SK-N-SH (cell line): ENCODE measurements at regions not wholly inside any gene's neighbourhood (a gene's known extent, or its start where the extent isn't known, plus 50 kb on each side); places are given as distances from the start of the nearest gene placed in this dataset.

ENCODE experiments used
- CTCF ChIA-PET: fragments of 300-600, 350-600 bp; formaldehyde crosslinking; extraction: SDS; loops from one replicate; lab custom pipeline; 2021; lab: Yijun Ruan, JAX
- POLR2A ChIA-PET: fragments of 350-600 bp; sonication (Branson Sonifier 250); formaldehyde crosslinking; extraction: SDS; loops from one replicate; lab custom pipeline; 2020; ENCODE audit warnings: antibody characterized with exemption, inconsistent platforms; lab: Yijun Ruan, JAX
- DNase-seq: peaks from one replicate; pipeline ENCODE4 v3.0.0; 2012
- H2AFZ ChIP-seq: fragments of 200-600 bp; sonication (generic); 2 replicates; pipeline ENCODE4 v1.8.1; 2016; ENCODE audit warnings: antibody characterized with exemption, mild to moderate bottlenecking, low read depth
- H3F3A ChIP-seq: fragments of 200-600 bp; sonication (generic); replicated peaks from 2 replicates; pipeline ENCODE3; 2016; ENCODE audit warnings: antibody characterized with exemption, mild to moderate bottlenecking; ENCODE audit not compliant: insufficient read depth
- H3K27ac ChIP-seq, 2 experiments: fragments of 200-500 bp in 1 of 2; fragments of 200-600 bp in 1 of 2; sonication (Bioruptor generic) in 1 of 2; sonication (generic), shearing (Covaris generic) in 1 of 2; 2 replicates each; pipeline versions ENCODE4 v1.5.1 to v1.6.1; 2014 to 2016; ENCODE audit warnings: low read depth in 2 of 2, inconsistent platforms in 1 of 2, low read length in 1 of 2, mild to moderate bottlenecking in 1 of 2, mixed read lengths in 1 of 2
- H3K27me3 ChIP-seq: fragments of 200-600 bp; sonication (generic), shearing (Covaris generic); 2 replicates; pipeline ENCODE4 v1.6.1; 2016; ENCODE audit warnings: mixed run types; ENCODE audit not compliant: insufficient read depth
- H3K36me3 ChIP-seq, 2 experiments: fragments of 200-500 bp in 1 of 2; fragments of 200-600 bp in 1 of 2; sonication (Bioruptor generic) in 1 of 2; sonication (generic) in 1 of 2; replicated peaks in 1 of 2; 2 replicates each; pipeline versions ENCODE3 to v1.5.1; 2014 to 2016; ENCODE audit warnings: low read length in 1 of 2, mild to moderate bottlenecking in 1 of 2; ENCODE audit not compliant: insufficient read depth in 2 of 2, control insufficient read depth in 1 of 2
- H3K4me1 ChIP-seq, 2 experiments: fragments of 200-500 bp in 1 of 2; fragments of 200-600 bp in 1 of 2; sonication (Bioruptor generic) in 1 of 2; sonication (generic), shearing (Covaris generic) in 1 of 2; 2 replicates each; pipeline versions ENCODE4 v1.5.1 to v1.6.1; 2014 to 2016; ENCODE audit warnings: low read depth in 1 of 2, low read length in 1 of 2, mixed run types in 1 of 2; ENCODE audit not compliant: insufficient read depth in 2 of 2, control insufficient read depth in 1 of 2
- H3K4me2 ChIP-seq: fragments of 200-600 bp; sonication (generic), shearing (Covaris generic); 2 replicates; pipeline ENCODE4 v1.6.1; 2017; ENCODE audit warnings: mixed run types
- H3K4me3 ChIP-seq, 2 experiments: fragments of 200-500 bp in 1 of 2; fragments of 200-600 bp in 1 of 2; sonication (Bioruptor generic) in 1 of 2; sonication (generic), shearing (Covaris generic) in 1 of 2; 2 replicates each; pipeline versions ENCODE4 v1.5.1 to v1.8.1; 2014 to 2016; ENCODE audit warnings: low read depth in 2 of 2, inconsistent platforms in 1 of 2, low read length in 1 of 2, mild to moderate bottlenecking in 1 of 2, mixed read lengths in 1 of 2, moderate library complexity in 1 of 2
- H3K79me2 ChIP-seq: fragments of 200-600 bp; sonication (generic); 2 replicates; pipeline ENCODE4 v1.8.1; 2017; ENCODE audit warnings: mild to moderate bottlenecking; ENCODE audit not compliant: insufficient read depth
- H3K9ac ChIP-seq: fragments of 200-600 bp; sonication (generic); 2 replicates; pipeline ENCODE4 v1.6.1; 2017; ENCODE audit warnings: mixed run types
- H3K9me2 ChIP-seq: fragments of 200-600 bp; sonication (generic); 2 replicates; pipeline ENCODE4 v1.6.1; 2017; ENCODE audit warnings: mixed run types
- H3K9me3 ChIP-seq: fragments of 200-600 bp; sonication (generic); 2 replicates; pipeline ENCODE4 v1.6.1; 2017; ENCODE audit warnings: mixed run types, mild to moderate bottlenecking, moderate library complexity
- H4K20me1 ChIP-seq: fragments of 200-600 bp; sonication (generic); 2 replicates; pipeline ENCODE4 v1.6.1; 2017; ENCODE audit warnings: mild to moderate bottlenecking, mixed run types; ENCODE audit not compliant: insufficient read depth
- ELF1 ChIP-seq: IDR thresholded peaks from 2 replicates; pipeline ENCODE4 v1.4.0; 2012
- FOSL2 ChIP-seq: IDR thresholded peaks from 2 replicates; pipeline ENCODE4 v1.4.0; 2012; ENCODE audit warnings: low read depth, mild to moderate bottlenecking, moderate library complexity, borderline replicate concordance
- FOXJ3 ChIP-seq: sonication (generic); formaldehyde crosslinking; IDR thresholded peaks from 2 replicates; pipeline ENCODE4 v1.5.1; 2020; ENCODE audit warnings: mild to moderate bottlenecking, missing genetic modification reagents
- JUND ChIP-seq: IDR thresholded peaks from 2 replicates; pipeline ENCODE4 v1.4.0; 2012
- MEF2A ChIP-seq: IDR thresholded peaks from 2 replicates; pipeline ENCODE4 v1.4.0; 2012; ENCODE audit warnings: low read depth, borderline replicate concordance
- MXI1 ChIP-seq: IDR thresholded peaks from 2 replicates; pipeline ENCODE4 v1.6.1; 2012; ENCODE audit warnings: mild to moderate bottlenecking, low read depth, low read length, improper control_type of control experiment
- RAD21 ChIP-seq: IDR thresholded peaks from 2 replicates; pipeline ENCODE4 v1.6.1; 2012; ENCODE audit warnings: mild to moderate bottlenecking, low read length
- RCOR1 ChIP-seq: fragments of 150-350 bp; IDR thresholded peaks from 2 replicates; pipeline ENCODE4 v1.6.1; 2017; ENCODE audit warnings: antibody characterized with exemption, low read length
- RFX5 ChIP-seq: IDR thresholded peaks from 2 replicates; pipeline ENCODE4 v1.6.1; 2012; ENCODE audit warnings: mild to moderate bottlenecking, improper control_type of control experiment, low read length
- YY1 ChIP-seq: IDR thresholded peaks from 2 replicates; pipeline ENCODE4 v1.4.0; 2012; ENCODE audit warnings: low read depth, mild to moderate bottlenecking
- WGBS: methylation state at CpG from one replicate; pipeline ENCODE4 v1.1.6; 2017; ENCODE audit warnings: low lambda C conversion rate; 5-methylcytosine and 5-hydroxymethylcytosine counted together
- TF ChIP-seq, protein P1 (sequence below): fragments of 150-350 bp; IDR thresholded peaks from 2 replicates; pipeline ENCODE4 v1.6.1; 2016; ENCODE audit warnings: mild to moderate bottlenecking, low read depth, low read length
- TF ChIP-seq, protein P2 (sequence below): IDR thresholded peaks from 2 replicates; pipeline ENCODE4; 2012
- TF ChIP-seq, protein P3 (sequence below): IDR thresholded peaks from 2 replicates; pipeline ENCODE4 v1.4.0; 2012; ENCODE audit warnings: low read depth, borderline replicate concordance
- TF ChIP-seq, protein P4 (sequence below): fragments of 150-350 bp; IDR thresholded peaks from 2 replicates; pipeline ENCODE4 v1.6.1; 2017; ENCODE audit warnings: antibody characterized with exemption, low read length, low read depth, borderline replicate concordance

DNA sequence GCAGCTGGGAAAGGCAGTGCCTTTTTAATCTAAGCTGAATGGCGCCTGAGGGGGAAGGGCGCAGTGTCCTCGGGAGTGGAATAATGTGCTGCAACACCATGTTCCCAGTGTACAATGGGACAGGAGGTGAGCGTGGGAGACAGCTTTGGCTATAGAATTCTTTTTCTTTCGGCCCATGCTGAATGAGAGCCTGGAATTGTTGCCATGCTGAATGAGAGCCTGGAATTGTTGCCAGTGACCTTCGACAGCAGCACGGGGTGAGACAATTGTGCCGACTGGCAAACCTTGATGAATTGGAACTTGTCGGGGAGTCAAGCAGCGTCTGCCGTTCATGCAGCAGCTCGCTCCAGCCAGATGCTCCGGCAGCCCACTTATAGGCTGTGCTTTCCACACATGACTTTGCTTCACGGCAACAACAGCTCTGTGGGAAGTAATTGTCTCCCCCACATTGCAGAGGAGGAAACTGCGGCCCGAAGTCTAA is 141.4 kb upstream of the E2F8 start:
- 94% methylated on average over 10 of the region's 16 CpGs for WGBS
- H3K4me3 ChIP-seq = no peak overlapping the region
- no peaks in the 10 kb centered on the region for H3K79me2 ChIP-seq
- no peaks in the 10 kb centered on the region for H3K9me3 ChIP-seq
- 0 out of 4 replicates have a peak, but pooled peaks cover 0 to 3% of the 10 kb centered on the region in 2 experiments for H3K4me1 ChIP-seq
- H3K36me3 ChIP-seq = no peaks in the 10 kb centered on the region
- ChIA-PET POLR2A (no interaction called here), CTCF (interaction anchor here (2.0 kb wide), 1 partner anchor 11 kb away, joined by 6 read pairs; no protein-coding TSS in a partner anchor)
- no peak overlapping the region for H3K27ac ChIP-seq
- H2AFZ ChIP-seq = no peak overlapping the region
- peaks cover 3% of the 10 kb centered on the region; the same call in 1 of the 2 replicates for H3K27me3 ChIP-seq
- H3K9ac ChIP-seq = no peak overlapping the region
- no peak for DNase-seq
- peaks cover 4% of the 10 kb centered on the region for H3F3A ChIP-seq
- no peaks in the 10 kb centered on the region for H4K20me1 ChIP-seq
- H3K4me2 ChIP-seq = no peak overlapping the region
- H3K9me2 ChIP-seq = 0 out of 2 replicates have a peak, but pooled peaks cover 2% of the 10 kb centered on the region
- TF ChIP-seq RFX5 (no peak), MXI1 (no peak)

DNA sequence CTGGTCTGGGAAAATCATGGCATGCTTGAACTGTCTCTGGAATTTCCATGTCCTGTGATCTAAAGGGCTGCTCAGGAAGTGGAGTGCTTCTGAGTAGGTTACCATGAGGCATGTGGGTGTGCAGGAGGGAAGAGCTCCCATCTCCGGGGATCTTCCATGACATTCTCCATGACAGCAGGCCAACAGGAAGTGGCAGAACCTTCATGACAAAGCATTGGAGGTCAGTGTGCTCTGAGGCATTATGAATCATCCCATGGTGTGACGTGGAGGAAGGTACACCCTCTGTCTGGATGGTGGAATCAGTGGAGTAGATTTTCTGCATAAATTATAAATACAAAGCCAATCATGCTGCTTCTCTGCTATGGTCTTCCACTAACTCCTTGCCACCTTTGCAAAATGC is 139.6 kb upstream of the E2F8 start:
- DNase-seq = no peak
- 0 out of 4 replicates have a peak, but pooled peaks cover 0 to 3% of the 10 kb centered on the region in 2 experiments for H3K4me1 ChIP-seq
- H4K20me1 ChIP-seq = no peaks in the 10 kb centered on the region
- H3K27me3 ChIP-seq = no peaks in the 10 kb centered on the region; the same call in 1 of the 2 replicates
- no peaks in the 10 kb centered on the region for H3K36me3 ChIP-seq
- no peaks in the 10 kb centered on the region for H3K9me3 ChIP-seq
- H3K4me3 ChIP-seq = no peak overlapping the region
- H2AFZ ChIP-seq = peak overlapping the region; percentile 92; the same call in 1 of the 2 replicates
- H3K4me2 ChIP-seq = no peak overlapping the region
- TF ChIP-seq, protein P1, sequence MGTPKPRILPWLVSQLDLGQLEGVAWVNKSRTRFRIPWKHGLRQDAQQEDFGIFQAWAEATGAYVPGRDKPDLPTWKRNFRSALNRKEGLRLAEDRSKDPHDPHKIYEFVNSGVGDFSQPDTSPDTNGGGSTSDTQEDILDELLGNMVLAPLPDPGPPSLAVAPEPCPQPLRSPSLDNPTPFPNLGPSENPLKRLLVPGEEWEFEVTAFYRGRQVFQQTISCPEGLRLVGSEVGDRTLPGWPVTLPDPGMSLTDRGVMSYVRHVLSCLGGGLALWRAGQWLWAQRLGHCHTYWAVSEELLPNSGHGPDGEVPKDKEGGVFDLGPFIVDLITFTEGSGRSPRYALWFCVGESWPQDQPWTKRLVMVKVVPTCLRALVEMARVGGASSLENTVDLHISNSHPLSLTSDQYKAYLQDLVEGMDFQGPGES = no peak
- no peak for TF ChIP-seq YY1
- TF ChIP-seq, protein P2, sequence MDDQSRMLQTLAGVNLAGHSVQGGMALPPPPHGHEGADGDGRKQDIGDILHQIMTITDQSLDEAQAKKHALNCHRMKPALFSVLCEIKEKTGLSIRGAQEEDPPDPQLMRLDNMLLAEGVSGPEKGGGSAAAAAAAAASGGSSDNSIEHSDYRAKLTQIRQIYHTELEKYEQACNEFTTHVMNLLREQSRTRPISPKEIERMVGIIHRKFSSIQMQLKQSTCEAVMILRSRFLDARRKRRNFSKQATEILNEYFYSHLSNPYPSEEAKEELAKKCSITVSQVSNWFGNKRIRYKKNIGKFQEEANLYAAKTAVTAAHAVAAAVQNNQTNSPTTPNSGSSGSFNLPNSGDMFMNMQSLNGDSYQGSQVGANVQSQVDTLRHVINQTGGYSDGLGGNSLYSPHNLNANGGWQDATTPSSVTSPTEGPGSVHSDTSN = peak; percentile 27; the same call in 1 of the 2 replicates
- TF ChIP-seq JUND = peak; percentile 42; the same call in 1 of the 2 replicates
- no peak for TF ChIP-seq RFX5
- TF ChIP-seq ELF1 = no peak
- peak; percentile 22; the same call in 1 of the 2 replicates for TF ChIP-seq FOSL2
- CTCF ChIA-PET = interaction anchor here (1.0 to 1.3 kb wide), 2 partner anchors 10 to 54 kb away, joined by 3 to 4 read pairs; no protein-coding TSS in a partner anchor
- POLR2A ChIA-PET = no interaction called here
- H3K9me2 ChIP-seq = 0 out of 2 replicates have a peak, but pooled peaks cover 2% of the 10 kb centered on the region
- H3K79me2 ChIP-seq = no peaks in the 10 kb centered on the region
- peaks cover 4% of the 10 kb centered on the region for H3F3A ChIP-seq
- H3K9ac ChIP-seq = no peak overlapping the region
- peak overlapping the region in 1 of 2 experiments; percentile 55; a peak in 2 of 4 replicates for H3K27ac ChIP-seq
- WGBS = 4% methylated on average over 2 of the region's 2 CpGs

DNA sequence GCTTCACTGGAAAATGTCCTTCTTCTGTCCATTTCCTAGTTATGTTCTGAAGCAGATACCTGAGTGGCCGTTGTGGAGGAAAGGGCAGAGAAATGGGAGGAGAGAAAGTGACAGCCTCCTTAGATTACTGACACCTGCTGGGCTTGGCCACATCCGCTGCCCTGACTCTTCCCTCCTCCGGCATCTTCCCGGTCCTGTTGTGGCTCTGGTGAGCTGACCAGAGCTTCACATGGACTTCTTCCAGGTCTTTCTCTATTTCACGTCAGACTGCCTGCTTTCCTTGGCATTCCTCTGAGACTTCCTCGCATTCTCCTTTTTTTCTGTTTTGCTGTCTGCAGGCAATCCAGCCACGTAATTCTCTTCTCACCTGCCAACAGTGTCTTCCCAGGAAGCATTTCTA is 138.7 kb upstream of the E2F8 start:
- no peak overlapping the region for H3K27ac ChIP-seq
- H2AFZ ChIP-seq = no peak overlapping the region
- WGBS = 94% methylated on average over 7 of the region's 7 CpGs

More for the DNA sequence above, 138.7 kb upstream of the E2F8 start:
- Histone ChIP-seq H3K9ac (no peak overlapping the region), H4K20me1 (no peaks in the 10 kb centered on the region), H3K4me2 (no peak overlapping the region), H3K4me3 (no peak overlapping the region), H3K9me3 (no peaks in the 10 kb centered on the region), H3K79me2 (no peaks in the 10 kb centered on the region), H3K27me3 (no peaks in the 10 kb centered on the region; the same call in 1 of the 2 replicates), H3K36me3 (no peaks in the 10 kb centered on the region), H3K4me1 (peaks cover 0 to 7% of the 10 kb centered on the region in 2 experiments; a peak in 1 of 4 replicates), H3F3A (peaks cover 9% of the 10 kb centered on the region), H3K9me2 (no peaks in the 10 kb centered on the region)
- CTCF ChIA-PET = interaction anchor here (1.0 kb wide), 1 partner anchor 55 kb away, joined by 3 read pairs; no protein-coding TSS in a partner anchor
- no peak for DNase-seq
- POLR2A ChIA-PET = no interaction called here
- TF ChIP-seq, protein P3, sequence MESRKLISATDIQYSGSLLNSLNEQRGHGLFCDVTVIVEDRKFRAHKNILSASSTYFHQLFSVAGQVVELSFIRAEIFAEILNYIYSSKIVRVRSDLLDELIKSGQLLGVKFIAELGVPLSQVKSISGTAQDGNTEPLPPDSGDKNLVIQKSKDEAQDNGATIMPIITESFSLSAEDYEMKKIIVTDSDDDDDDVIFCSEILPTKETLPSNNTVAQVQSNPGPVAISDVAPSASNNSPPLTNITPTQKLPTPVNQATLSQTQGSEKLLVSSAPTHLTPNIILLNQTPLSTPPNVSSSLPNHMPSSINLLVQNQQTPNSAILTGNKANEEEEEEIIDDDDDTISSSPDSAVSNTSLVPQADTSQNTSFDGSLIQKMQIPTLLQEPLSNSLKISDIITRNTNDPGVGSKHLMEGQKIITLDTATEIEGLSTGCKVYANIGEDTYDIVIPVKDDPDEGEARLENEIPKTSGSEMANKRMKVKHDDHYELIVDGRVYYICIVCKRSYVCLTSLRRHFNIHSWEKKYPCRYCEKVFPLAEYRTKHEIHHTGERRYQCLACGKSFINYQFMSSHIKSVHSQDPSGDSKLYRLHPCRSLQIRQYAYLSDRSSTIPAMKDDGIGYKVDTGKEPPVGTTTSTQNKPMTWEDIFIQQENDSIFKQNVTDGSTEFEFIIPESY = no peak
- TF ChIP-seq RCOR1 = no peak
- TF ChIP-seq RAD21 = no peak
- TF ChIP-seq, protein P2 = no peak
- no peak for TF ChIP-seq MXI1
- no peak for TF ChIP-seq RFX5
- TF ChIP-seq, protein P4, sequence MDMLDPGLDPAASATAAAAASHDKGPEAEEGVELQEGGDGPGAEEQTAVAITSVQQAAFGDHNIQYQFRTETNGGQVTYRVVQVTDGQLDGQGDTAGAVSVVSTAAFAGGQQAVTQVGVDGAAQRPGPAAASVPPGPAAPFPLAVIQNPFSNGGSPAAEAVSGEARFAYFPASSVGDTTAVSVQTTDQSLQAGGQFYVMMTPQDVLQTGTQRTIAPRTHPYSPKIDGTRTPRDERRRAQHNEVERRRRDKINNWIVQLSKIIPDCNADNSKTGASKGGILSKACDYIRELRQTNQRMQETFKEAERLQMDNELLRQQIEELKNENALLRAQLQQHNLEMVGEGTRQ = no peak
- TF ChIP-seq MEF2A = no peak
- TF ChIP-seq FOXJ3 (CRISPR knock-in tag) = no peak
